HG03442 (cell line): ENCODE measurements at regions not wholly inside any gene's neighbourhood (a gene's known extent, or its start where the extent isn't known, plus 50 kb on each side); places are given as distances from the start of the nearest gene placed in this dataset.

Source experiments
- ATAC-seq: cut with Tn5 transposase; IDR thresholded peaks from one replicate; pipeline ENCODE4 v1.9.1; 2021; ENCODE audit warnings: mild to moderate bottlenecking, moderate library complexity; ENCODE audit not compliant: unreplicated experiment

GRCh38 chr2:103921161-103921560, 932.8 kb upstream of the POU3F3 start:
- no peak for ATAC-seq

- no peak for ATAC-seq
Measured at GRCh38 chr2:103942199-103942598, 911.7 kb upstream of the POU3F3 start.

GRCh38 chr2:103945083-103945482, 908.8 kb upstream of the POU3F3 start:
- no peak for ATAC-seq

GRCh38 chr2:103959174-103960128, 894.5 kb upstream of the POU3F3 start:
- no peak for ATAC-seq

- ATAC-seq = no peak
Measured at GRCh38 chr2:103960129-103960513, 893.8 kb upstream of the POU3F3 start.

- no peak for ATAC-seq
Measured at GRCh38 chr2:103960951-103961350, 893.0 kb upstream of the POU3F3 start.

- no peak for ATAC-seq
Measured at GRCh38 chr2:103961862-103962261, 892.1 kb upstream of the POU3F3 start.

GRCh38 chr2:103962670-103963069, 891.2 kb upstream of the POU3F3 start:
- ATAC-seq = no peak

- no peak for ATAC-seq
Measured at GRCh38 chr2:103963146-103963725, 890.7 kb upstream of the POU3F3 start.

GRCh38 chr2:103977241-103977640, 876.7 kb upstream of the POU3F3 start:
- ATAC-seq = no peak

GRCh38 chr2:103977668-103978067, 876.2 kb upstream of the POU3F3 start:
- ATAC-seq = no peak

GRCh38 chr2:103980401-103980800, 873.5 kb upstream of the POU3F3 start:
- no peak for ATAC-seq

GRCh38 chr2:103982691-103983090, 871.2 kb upstream of the POU3F3 start:
- ATAC-seq = no peak

GRCh38 chr2:103986001-103986400, 867.9 kb upstream of the POU3F3 start:
- ATAC-seq = no peak

GRCh38 chr2:103991591-103991990, 862.3 kb upstream of the POU3F3 start:
- no peak for ATAC-seq

GRCh38 chr2:104004821-104005220, 849.1 kb upstream of the POU3F3 start:
- no peak for ATAC-seq

GRCh38 chr2:104016801-104017200, 837.1 kb upstream of the POU3F3 start:
- no peak for ATAC-seq

GRCh38 chr2:104023306-104023705, 830.6 kb upstream of the POU3F3 start:
- no peak for ATAC-seq

GRCh38 chr2:104023765-104024164, 830.1 kb upstream of the POU3F3 start:
- ATAC-seq = no peak

GRCh38 chr2:104025295-104025694, 828.6 kb upstream of the POU3F3 start:
- no peak for ATAC-seq

GRCh38 chr2:104026725-104027124, 827.2 kb upstream of the POU3F3 start:
- no peak for ATAC-seq

GRCh38 chr2:104027321-104027720, 826.6 kb upstream of the POU3F3 start:
- no peak for ATAC-seq
